ENCODE measurements at regions not wholly inside any gene's neighbourhood (a gene's known extent, or its start where the extent isn't known, plus 50 kb on each side); places are given as distances from the start of the nearest gene placed in this dataset.

- no peaks in the 10 kb centered on the region for H3K9me3 ChIP-seq
- H3K36me3 ChIP-seq (ENCODE audit: control insufficient read depth, insufficient read depth, low read length) = no peaks in the 10 kb centered on the region
- POLR2A ChIA-PET = no interaction called here
- peaks cover 11% of the 10 kb centered on the region for H3K4me1 ChIP-seq
- no peaks in the 10 kb centered on the region for H3K27me3 ChIP-seq (replicated peaks; ENCODE audit: control insufficient read depth, insufficient read depth, low read length)
- BruUV-seq (replicated peaks) = no TSS peak
- TF ChIP-seq, protein P1, sequence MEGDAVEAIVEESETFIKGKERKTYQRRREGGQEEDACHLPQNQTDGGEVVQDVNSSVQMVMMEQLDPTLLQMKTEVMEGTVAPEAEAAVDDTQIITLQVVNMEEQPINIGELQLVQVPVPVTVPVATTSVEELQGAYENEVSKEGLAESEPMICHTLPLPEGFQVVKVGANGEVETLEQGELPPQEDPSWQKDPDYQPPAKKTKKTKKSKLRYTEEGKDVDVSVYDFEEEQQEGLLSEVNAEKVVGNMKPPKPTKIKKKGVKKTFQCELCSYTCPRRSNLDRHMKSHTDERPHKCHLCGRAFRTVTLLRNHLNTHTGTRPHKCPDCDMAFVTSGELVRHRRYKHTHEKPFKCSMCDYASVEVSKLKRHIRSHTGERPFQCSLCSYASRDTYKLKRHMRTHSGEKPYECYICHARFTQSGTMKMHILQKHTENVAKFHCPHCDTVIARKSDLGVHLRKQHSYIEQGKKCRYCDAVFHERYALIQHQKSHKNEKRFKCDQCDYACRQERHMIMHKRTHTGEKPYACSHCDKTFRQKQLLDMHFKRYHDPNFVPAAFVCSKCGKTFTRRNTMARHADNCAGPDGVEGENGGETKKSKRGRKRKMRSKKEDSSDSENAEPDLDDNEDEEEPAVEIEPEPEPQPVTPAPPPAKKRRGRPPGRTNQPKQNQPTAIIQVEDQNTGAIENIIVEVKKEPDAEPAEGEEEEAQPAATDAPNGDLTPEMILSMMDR (IDR thresholded peaks at IDR 0.05; ENCODE audit: insufficient read depth in 1 of 2, low read depth in 1 of 2, low read length in 1 of 2, severe bottlenecking in 1 of 2, unreplicated experiment in 1 of 2) = no peak
- DNase-seq = no peak
- no peak overlapping the region for H3K27ac Mint-ChIP-seq (ENCODE audit: unreplicated experiment)
- H3K27me3 Mint-ChIP-seq (ENCODE audit: insufficient read depth, unreplicated experiment) = peaks cover 2% of the 10 kb centered on the region
- peaks cover 10% of the 10 kb centered on the region for H3K9me3 Mint-ChIP-seq (ENCODE audit: unreplicated experiment)
- no peaks in the 10 kb centered on the region for H3K36me3 Mint-ChIP-seq (ENCODE audit: insufficient read depth, unreplicated experiment)
- H3K4me3 ChIP-seq (ENCODE audit: low read depth, low read length) = no peak overlapping the region
- intact Hi-C loops (cut with micrococcal nuclease; ENCODE audit: unreplicated experiment) = no loop called here
- CTCF ChIA-PET = no interaction called here
- no peaks in the 10 kb centered on the region for H3K4me1 Mint-ChIP-seq (ENCODE audit: low read depth, unreplicated experiment)
- H3K4me3 Mint-ChIP-seq (ENCODE audit: unreplicated experiment) = no peak overlapping the region
Observed at GRCh38 chr10:88185830-88186229, 322.4 kb downstream of the PTEN start.

DNA sequence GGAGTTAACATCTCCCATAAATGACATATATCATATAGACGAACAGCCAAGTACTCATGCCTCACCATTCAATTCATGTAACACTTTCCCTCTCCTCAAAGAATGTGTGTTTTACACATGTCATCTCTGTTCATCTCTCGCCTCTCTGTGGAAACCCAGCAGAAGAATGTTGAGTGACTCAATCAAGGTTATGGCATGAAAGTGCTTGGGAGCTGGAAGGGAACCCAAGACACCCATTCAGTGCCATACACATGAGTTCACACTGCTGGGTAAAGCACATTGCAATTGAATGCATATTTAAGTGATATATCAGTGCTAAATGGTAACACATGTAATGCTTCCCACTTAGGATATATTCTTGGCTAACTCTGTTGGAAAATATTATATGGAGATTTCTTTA lies 322.9 kb downstream of the PTEN start:
- H3K4me3 Mint-ChIP-seq (ENCODE audit: unreplicated experiment) = no peak overlapping the region
- H3K4me1 Mint-ChIP-seq (ENCODE audit: low read depth, unreplicated experiment) = no peaks in the 10 kb centered on the region
- H3K36me3 Mint-ChIP-seq (ENCODE audit: insufficient read depth, unreplicated experiment) = no peaks in the 10 kb centered on the region
- H3K9me3 Mint-ChIP-seq (ENCODE audit: unreplicated experiment) = peaks cover 10% of the 10 kb centered on the region
- no peaks in the 10 kb centered on the region for H3K27me3 ChIP-seq (replicated peaks; ENCODE audit: control insufficient read depth, insufficient read depth, low read length)
- H3K27ac Mint-ChIP-seq (ENCODE audit: unreplicated experiment) = no peak overlapping the region
- no TSS peak for BruUV-seq (replicated peaks)
- no peak for DNase-seq
- peaks cover 2% of the 10 kb centered on the region for H3K27me3 Mint-ChIP-seq (ENCODE audit: insufficient read depth, unreplicated experiment)
- intact Hi-C loops (cut with micrococcal nuclease; ENCODE audit: unreplicated experiment) = no loop called here
- peaks cover 11% of the 10 kb centered on the region for H3K4me1 ChIP-seq
- ChIA-PET POLR2A (no interaction called here), CTCF (no interaction called here)
- no peaks in the 10 kb centered on the region for H3K36me3 ChIP-seq (ENCODE audit: control insufficient read depth, insufficient read depth, low read length)
- TF ChIP-seq, protein P1 (IDR thresholded peaks at IDR 0.05; ENCODE audit: insufficient read depth in 1 of 2, low read depth in 1 of 2, low read length in 1 of 2, severe bottlenecking in 1 of 2, unreplicated experiment in 1 of 2) = no peak
- no peaks in the 10 kb centered on the region for H3K9me3 ChIP-seq
- H3K4me3 ChIP-seq (ENCODE audit: low read depth, low read length) = no peak overlapping the region

- intact Hi-C loops (cut with micrococcal nuclease; ENCODE audit: unreplicated experiment) = no loop called here
Observed at GRCh38 chr10:88187472-88187871, 324.0 kb downstream of the PTEN start.

More at GRCh38 chr10:88187472-88187871, 324.0 kb downstream of the PTEN start:
- Mint-ChIP-seq H3K27me3 (ENCODE audit: insufficient read depth, unreplicated experiment) (peaks cover 2% of the 10 kb centered on the region), H3K9me3 (ENCODE audit: unreplicated experiment) (peaks cover 10% of the 10 kb centered on the region), H3K27ac (ENCODE audit: unreplicated experiment) (no peak overlapping the region), H3K4me3 (ENCODE audit: unreplicated experiment) (no peak overlapping the region), H3K4me1 (ENCODE audit: low read depth, unreplicated experiment) (no peaks in the 10 kb centered on the region), H3K36me3 (ENCODE audit: insufficient read depth, unreplicated experiment) (no peaks in the 10 kb centered on the region)
- POLR2A ChIA-PET = no interaction called here
- TF ChIP-seq, protein P1 (IDR thresholded peaks at IDR 0.05; ENCODE audit: insufficient read depth in 1 of 2, low read depth in 1 of 2, low read length in 1 of 2, severe bottlenecking in 1 of 2, unreplicated experiment in 1 of 2) = no peak
- Histone ChIP-seq H3K27me3 (replicated peaks; ENCODE audit: control insufficient read depth, insufficient read depth, low read length) (no peaks in the 10 kb centered on the region), H3K4me1 (peaks cover 11% of the 10 kb centered on the region), H3K4me3 (ENCODE audit: low read depth, low read length) (no peak overlapping the region), H3K36me3 (ENCODE audit: control insufficient read depth, insufficient read depth, low read length) (no peaks in the 10 kb centered on the region), H3K9me3 (no peaks in the 10 kb centered on the region)
- CTCF ChIA-PET = no interaction called here
- DNase-seq = no peak
- BruUV-seq (replicated peaks) = no TSS peak
